NCI-H526 treated with DMSO at 0.1 percent for 48 hours (cell line): ENCODE measurements at regions not wholly inside any gene's neighbourhood (a gene's known extent, or its start where the extent isn't known, plus 50 kb on each side); places are given as distances from the start of the nearest gene placed in this dataset.

Experiments used
- DNase-seq: peaks from one replicate; lab custom pipeline; 2025; lab: John Stamatoyannopoulos, UW

DNA sequence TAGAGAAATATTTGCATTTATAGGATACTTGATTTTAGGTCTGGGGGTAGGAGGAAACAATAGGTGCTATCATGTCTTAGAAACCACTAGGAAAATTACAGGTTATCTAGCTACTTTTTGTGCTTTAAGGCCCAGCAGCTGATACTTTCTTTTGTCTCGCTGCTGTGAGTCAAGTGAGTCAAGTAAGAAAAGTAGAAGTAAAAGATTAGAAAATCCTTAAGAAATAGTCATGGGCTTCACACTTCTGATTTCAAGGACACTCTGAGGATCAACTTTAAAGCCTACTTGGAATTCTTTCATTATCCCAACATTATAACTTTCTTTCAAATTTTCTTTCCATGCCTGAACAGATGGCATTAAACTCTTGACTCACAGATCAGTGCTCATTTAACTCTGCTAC, 95.2 kb upstream of the RBMS3 start:
- DNase-seq = no peak

DNA sequence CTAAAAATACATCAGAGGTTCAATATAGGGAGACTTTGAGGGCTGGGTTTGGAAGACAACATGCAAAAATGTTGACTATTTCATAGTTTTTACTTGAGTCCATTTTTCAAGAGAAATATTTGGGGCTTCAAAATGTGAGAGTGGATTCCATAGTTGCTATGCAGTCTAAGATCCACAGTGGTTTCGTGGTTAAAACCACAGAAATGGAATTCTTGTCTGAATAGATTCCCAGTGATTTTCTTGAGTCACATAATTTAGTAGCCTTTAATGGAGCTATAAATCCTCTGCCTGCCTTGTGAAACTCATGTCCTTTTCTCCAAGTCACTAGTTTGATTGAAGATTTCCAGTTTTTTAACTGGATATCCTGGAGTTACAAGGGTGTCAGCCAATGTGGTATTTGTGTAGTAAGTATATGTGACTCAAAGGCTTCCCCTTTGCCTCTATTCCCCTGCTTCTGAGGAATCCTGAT, 94.7 kb upstream of the RBMS3 start:
- no peak for DNase-seq

DNA sequence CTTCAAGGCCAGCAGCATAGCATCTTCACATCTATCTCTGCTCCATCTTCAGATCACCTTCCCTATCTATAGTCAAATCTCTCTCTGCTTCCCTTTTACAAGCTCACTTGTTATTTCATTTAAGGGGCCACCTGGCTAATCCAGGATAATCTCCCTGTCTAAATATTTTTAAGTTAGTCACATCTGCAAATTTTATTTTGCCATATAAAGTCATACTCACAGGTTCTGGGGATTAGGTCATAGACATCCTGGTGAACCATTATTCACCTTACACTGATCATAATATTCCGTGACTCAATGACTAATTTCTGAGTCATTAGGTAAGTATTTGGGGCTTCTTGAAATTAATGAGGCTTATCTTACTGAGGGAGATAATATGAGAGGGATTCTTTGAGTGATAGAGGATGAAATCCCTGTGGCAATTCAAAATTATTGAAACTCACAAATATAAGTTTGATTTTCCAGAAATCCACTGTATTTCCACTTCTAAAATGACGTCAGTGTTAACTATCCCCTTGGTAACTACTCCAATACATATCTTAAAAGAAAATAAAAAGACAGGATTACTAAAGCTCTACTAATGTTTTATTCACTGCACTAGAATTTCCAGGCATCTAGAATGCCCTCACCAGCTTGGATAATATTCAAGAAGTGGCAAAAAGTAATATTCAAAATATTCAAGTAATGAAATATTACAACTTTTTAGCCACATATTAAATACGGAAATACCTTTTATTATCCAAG, 93.7 kb upstream of the RBMS3 start:
- no peak for DNase-seq

DNA sequence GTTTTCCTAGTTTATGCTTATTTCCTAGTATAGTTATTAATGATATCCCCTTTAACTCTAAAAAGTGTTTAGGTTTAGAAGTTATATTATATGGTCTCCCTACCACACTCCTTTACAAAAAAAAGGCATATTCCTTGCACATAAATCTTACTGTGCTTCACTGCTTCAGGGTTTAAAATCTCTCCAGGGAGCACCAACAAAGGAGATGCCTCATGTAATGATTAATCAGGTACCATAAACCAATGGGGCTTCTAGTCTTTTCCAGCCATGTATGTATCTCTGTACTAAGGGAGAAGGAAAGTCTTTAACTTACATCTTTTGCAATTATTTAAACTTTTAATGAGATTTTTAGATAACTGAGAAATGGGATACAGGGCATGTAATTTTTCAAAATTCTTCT, 91.5 kb upstream of the RBMS3 start:
- no peak for DNase-seq

DNA sequence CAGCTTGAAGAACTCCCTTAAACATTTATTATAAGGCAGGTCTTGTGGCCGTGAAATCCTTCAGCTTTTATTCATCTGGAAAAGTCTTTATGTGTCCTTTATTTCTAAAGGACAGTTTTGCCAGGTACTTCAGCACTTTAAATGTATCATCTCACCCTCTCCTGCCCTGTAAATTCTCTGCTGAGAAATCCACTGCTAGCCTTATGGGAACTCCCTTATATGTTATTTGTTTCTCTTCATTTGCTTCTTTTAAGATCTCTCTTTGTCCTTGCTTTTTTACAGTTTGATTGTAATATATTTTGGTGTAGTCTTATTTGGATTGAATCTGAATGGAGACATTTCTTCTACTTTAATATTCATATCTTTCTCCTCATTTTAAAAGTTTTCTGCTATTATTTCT, 86.7 kb upstream of the RBMS3 start:
- DNase-seq = no peak

DNA sequence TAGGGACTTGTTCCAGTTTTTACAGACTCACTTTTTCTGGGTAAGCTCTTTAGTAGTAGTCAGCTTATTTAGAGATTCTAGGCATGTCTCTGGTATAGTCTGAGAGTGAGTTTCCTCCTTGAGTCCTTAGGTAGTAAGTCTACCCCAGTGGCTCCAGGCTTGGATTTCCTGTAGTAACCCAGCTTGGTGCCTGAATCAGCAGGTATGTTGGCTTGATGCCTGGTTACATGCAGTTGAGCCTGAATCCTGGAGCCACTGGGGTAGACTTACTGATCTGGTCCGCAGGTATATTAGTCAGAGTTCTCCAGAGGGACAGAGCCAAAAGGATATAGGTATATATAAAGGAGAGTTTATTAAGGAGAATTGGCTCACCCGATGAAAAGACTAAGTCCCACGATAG, 85.8 kb upstream of the RBMS3 start:
- DNase-seq = no peak

DNA sequence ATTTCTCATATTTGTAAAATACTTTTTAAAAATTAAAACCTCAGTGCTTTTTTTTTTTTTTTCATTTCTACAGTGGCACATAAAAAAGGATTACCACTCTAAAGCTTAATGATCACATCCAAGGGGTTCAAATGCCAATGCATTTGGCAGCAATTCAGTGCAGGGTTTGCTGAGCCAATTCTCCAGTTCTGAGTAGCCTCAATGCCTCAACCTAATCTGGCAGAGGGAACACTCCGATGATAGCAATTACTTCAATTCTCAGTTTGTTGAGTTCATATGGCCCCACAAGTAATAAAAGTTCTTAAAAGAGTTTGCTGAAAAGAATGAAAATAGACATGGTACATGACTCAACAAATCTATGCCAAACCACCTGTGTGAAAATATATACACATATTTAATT, 79.3 kb upstream of the RBMS3 start:
- no peak for DNase-seq

DNA sequence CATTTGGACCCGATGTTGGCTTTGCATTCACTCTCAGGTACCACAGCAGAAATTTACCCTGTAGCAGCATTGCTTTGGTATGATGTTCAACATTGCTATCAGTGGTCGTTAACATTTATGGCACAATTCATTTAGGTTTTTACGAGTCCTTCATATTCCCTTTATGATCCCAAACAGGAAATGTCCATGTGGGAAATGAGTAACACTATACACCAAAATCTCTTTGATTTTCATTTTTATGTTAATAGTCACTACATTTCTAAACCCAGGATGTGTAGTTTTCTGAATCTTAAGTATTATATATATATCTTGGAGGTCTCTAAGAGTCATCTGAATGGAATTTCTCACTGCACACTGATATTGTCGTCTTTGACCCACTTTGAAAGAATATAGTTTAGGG, 78.5 kb upstream of the RBMS3 start:
- DNase-seq = no peak

DNA sequence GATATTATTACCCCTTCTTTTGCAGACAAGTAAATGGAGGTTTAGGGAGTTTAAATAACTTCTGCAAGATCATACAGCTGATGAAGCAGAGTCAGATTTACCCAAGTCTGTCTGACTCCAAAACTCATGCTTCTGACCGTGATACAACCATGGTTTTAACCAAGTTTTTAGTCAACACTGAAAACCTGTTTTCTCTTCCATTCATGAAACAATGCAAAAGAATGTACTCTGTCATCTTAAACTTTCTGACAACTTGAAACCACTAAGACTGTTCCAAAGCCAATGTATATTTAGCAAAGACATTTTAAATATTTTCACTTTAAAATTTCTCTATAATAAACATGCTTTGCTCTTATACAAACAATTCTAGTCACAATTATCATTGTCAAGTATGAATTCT, 77.0 kb upstream of the RBMS3 start:
- DNase-seq = no peak

DNA sequence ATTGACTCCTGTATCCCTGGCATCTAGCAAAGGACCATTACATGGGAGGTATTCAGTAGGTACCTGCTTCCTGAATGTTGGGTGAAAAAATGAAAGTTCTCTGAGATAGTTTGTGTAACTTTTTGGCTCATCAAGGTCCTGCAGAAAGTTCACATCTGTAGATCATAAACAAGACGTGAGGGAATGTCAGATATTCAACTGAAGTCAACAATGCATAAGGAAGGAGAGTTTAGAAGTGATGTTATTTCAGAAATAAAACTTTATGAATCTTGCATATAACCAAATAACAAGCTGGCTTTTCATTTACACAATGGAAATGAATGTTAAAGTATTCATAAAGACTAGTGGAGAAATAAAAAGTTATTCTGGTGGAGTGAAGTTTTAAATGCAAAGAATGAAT, 73.4 kb upstream of the RBMS3 start:
- no peak for DNase-seq

DNA sequence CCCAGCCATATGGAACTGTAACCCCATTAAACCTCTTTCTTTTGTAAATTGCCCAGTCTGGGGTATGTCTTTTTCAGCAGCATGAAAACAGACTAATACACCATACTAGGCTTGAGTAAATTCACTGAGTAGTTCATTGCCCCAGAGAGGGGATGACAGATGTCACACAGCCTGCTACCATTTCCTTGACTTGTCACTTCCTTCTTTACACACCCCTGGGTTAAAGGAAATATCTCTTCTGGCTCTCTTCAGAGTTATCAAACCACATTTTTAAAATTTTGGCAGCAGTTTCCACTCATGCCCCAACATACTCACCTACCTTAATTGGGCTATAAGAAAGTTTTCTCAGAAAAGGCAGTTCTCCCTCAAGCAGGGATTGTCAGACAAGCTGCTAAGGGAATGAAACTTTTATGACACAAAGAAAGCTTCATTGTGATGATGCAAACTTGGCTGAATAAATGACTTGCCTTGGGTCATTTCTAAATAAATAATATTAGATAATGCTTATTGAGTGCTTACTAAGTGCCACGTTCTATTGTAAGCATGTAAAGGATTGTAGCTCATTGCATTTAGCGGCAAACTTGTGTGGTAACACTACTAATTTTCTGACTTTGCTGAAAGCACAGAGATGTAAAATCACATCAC, 68.0 kb upstream of the RBMS3 start:
- DNase-seq = no peak

DNA sequence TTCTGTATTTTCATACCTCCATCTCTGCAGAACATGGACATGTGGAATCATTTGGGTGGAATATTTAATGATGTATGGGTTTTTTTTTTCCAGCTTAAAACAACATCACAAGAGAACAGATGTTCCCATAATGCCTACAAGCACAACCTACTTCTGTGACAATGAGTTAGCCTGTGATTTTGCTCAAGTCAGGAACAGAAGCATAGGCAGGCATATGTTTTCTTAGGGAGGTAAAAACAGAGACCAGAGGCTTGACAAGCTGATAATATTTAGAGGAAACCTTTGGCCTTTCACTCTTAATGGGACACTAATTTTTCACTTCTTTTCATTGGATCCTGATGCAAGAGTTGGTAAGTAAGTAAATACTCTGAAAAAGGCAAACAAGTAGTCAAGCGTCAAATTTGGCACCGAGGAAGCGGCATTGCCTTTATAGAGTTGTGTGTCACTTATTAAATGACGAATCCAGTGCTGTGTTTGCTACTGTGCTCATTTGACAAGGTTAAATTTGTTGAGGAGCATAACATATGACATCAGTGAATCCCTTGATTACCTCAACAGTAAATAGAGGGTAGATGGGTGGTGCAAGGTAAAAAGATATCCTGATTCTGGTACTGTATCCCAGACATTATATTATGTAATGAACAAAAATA, 66.7 kb upstream of the RBMS3 start:
- DNase-seq = no peak

DNA sequence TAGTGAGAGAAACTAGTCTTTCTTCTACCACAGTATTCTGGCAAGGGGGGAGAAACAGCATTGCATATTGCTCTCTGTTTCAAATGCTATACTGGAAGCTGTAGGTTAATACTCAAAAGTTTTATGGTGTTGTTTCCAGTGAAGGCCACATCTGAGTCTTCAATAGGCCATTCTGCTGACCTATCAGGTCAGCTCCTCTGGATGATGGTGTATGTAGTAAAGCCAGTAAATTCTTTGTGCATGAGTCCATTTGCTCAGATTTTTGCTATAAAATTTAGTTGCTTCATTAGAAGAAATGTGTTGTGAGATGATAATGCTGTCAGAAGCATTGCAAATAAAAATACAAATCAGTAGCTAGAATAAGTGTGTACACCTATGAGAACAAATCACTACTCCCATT, 64.9 kb upstream of the RBMS3 start:
- no peak for DNase-seq

DNA sequence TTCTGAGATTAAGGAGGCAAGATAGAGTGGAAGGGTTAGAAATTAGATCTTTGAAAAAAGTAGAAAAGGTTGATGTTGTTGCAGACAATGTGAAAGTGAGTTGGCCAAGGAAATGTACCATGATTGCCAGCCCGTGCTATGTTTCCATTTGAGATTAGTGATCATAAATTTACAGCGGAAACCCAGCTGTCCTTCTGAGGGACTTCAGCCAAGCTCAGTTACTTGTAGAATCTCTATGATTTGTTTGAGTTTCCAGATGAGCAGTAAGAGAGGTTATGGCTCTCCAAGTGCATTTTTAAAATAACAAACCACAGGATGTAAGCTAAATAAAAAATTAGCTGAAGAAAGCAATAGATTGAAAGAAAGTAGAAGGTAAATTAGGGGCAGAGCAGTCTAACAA, 54.2 kb upstream of the RBMS3 start:
- no peak for DNase-seq

DNA sequence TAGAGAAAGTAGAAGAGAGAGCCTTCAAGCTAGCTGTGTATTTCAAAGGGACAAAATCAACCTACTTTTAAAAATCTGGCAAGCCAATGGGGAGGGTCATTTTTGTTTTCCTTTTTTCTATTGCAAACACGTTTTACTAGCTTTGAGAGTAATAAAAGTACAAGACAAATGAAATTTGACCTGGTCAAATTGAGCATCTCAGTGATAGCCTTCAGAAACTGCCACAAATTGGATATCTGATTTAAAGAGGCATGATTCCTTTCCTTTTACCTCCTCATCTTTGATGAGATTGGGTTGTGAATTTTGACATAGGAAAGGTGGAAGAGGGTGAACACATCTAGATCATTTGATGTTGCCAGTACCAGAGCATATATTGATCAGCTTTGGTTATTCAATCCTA, 53.6 kb upstream of the RBMS3 start:
- no peak for DNase-seq
